Right hindlimb (tissue), 1 donor: ENCODE measurements at regions not wholly inside any gene's neighbourhood (a gene's known extent, or its start where the extent isn't known, plus 50 kb on each side); places are given as distances from the start of the nearest gene placed in this dataset.

Experiments
- DNase-seq: peaks from one replicate; pipeline ENCODE4 v3.0.0-alpha.2; 2018

DNA sequence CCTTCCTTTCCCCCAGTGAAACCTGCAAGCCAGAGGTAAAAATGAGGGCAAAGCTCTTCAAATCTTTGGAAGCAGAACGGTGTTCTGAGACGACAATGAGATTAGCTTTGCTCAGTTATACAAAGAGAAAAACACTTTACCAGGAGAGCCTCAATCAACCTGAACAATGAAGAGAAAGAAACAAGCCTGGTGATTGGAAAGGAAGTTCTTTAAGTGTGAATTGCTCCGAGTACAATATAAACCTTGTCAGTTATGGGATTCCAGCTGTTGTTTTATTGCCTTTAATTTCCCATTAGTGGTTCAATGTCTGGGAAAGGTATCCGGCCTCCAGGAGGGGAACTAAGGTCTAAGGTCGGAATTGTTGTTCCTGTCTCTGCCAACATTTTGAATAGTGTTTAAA lies 901.6 kb downstream of the EPHA4 start:
- no peak for DNase-seq

DNA sequence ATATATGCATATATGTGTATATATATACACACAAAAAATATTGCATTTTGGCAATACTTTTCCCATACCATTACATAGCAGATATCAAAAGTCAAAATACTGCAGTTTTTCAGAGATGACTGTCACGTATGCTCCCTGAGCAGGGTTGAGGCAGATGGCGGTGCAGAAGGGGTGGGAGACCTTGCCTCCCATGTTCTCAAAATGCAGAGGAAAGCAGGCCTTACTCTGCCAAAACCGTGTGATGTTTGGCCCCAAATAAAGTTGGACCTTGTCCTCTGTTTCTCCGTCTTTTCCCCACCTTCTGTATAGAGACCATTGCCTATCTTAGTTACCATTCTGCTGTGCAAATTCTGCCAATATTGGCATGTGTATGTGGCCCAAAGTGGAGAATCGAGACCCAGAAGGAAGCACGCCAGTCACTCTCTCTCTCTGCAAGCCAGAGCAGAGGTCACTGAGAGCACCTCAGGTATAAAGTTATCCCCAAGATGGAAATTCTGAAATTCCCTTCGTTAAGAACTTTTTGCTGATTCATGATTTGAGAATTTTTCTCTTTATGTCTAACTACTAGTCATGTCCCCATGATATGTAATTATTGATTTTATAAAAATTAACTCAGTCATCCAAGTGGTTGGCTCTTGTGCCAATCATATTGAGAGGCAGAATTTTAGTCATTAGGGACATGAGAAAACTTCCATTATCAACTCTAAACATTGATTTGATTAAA lies 898.8 kb downstream of the EPHA4 start:
- DNase-seq = no peak

DNA sequence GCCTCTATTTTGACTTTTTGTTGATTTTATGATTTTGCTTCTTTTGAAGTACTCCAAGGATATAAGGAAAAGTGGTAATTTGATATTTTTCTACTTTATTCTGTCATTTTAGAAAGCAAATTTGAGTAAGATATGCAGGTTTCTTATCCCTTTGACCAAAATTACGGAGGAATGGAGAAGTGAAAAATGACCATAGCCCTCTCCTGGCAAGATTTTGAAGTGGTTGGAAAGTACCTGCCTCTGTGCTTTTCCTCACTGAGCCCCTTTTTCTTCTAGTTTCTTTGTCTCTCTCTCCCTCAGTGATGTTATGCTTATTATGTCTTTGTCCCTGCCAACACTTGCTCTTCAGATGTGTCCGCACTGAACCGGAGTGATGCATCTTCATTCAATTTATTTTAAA lies 898.1 kb downstream of the EPHA4 start:
- DNase-seq = no peak

DNA sequence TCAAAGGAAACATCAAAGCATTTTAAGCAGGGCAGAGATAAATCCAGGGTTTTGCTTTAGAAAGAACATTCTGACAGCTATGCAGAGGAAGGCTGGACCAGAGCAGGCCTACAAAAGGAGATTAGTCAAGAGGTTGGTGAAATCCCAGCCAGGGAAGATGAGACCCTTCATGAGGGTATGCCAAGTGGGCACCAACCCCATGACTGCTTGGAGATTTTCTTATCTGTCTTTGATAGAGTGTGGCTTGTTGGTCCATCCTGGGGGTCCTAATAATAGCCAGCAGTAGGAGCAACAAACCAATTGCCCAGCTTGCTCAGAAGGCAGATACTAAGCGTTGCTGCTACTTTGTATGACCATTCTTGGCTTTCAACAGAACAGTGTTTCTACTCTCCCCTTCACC lies 895.4 kb downstream of the EPHA4 start:
- no peak for DNase-seq

DNA sequence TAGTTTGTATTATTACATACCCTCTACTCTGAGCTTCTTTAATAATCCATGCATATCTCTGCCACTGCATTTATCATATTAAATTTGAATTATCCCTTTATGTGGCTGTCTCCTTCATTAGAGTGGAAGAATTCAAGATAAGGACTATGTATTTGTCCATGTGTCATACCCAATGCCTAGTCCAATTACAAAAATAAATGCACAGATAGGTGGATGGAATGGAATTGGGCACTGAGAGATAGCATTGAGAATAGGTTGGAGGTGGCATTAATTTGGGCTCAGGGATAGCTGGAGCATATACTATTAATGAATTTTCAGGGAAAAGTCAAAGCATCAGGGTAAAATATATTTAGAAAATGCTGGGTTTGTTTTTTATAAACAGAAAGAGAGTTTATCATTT lies 893.2 kb downstream of the EPHA4 start:
- DNase-seq = no peak

DNA sequence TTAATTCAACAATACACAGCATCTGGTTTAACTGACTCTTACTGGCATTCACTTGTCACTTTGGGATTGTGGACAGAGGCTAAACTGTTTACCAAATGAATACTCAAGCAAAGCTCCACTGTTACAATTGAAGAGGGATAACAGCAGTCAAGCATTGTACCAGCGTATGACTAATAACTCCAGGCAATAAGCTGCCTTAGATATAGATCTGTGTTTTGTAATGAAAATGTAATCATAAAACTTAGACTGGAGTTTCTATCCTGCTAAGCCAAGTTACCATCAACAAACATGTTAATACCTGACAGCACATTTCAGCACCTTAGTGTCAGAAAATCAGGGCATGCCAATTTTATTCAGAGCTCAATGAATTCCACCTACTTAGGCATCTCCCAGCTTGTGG lies 889.5 kb downstream of the EPHA4 start:
- no peak for DNase-seq

DNA sequence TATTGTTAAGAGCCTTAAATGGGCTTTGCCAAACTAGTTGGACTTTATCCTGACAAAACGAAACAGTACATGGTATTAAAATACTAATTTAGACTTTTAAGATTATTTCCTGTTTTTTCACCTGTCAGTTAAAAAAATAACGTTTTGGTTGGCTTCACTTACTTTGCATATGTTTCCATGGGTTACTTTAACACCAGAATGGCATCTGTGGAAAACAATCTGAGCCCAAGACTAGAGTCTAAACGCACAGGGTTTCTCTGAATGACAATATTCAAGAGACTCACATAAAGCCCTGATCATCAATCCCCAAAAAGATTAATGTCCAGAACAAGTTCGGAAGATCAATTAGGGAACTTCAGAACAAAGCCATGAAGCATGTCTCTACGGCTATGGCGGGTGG lies 888.0 kb downstream of the EPHA4 start:
- no peak for DNase-seq

DNA sequence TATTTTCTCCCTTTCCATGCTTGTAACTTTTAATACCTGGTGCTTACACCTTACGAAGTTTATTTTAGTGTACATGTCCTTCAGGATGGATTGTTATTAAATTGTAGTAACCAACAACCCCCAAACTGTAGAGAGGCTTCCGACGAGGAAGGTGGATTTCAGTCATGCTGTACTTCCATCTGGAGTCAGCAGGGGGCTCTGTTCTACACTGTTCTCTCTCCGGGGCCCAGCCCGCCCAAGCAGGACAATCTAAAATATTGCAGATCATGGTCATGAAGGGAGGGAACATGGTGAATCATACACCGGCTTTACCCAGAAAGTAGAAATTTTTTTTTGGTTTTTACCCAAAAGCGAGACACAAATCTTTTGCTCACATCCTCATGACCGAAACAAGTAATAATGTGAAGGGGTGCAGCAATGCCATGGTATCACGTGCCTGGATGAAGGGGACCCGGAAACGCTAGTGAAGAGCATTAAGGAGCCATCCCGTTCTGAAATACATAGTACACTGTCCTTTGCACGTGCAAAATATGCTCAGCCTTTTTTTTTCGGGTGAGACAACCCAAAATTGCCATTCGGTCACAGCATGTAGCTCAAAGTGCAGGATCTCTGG lies 884.8 kb downstream of the EPHA4 start:
- DNase-seq = peak; percentile 63

DNA sequence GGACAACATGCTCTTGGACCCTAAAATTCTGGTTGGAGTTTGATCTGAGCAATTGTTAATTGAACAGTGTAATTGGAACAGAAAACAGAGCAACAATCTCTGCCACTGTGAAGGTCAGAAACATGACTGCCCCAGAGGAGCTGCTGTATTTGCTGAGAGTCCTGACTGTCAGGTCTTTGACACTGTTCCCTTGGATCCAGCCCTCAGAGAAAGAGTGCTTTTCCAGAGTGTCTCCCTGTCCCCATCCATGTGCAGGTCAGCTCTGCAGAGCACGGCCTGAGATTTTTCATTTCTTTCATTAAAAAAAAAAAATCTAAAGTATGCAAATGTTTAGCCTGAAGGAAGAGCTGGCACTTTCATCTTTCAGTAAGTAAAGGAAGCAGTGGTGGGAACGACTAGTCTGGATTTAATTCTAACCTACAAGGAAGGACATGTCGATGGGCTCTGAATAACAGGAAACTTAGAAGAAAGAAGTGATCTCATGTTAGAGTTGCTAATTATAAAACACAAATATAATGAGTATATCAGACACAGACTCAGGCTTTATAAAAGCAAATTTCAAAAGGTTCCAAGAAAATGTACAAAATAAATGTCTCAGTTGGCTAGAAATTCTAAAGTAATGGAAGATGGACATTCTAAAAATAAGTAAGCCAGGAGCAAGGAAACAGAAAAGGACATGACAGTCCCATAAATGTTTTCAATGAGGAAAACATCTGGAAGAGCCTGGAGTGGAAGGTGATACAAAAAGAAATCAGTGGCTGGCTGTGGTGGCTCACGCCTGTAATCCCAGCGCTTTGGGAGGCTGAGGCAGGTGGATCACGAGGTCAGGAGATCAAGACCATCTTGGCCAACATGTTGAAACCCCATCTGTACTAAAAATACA lies 876.5 kb downstream of the EPHA4 start:
- no peak for DNase-seq

DNA sequence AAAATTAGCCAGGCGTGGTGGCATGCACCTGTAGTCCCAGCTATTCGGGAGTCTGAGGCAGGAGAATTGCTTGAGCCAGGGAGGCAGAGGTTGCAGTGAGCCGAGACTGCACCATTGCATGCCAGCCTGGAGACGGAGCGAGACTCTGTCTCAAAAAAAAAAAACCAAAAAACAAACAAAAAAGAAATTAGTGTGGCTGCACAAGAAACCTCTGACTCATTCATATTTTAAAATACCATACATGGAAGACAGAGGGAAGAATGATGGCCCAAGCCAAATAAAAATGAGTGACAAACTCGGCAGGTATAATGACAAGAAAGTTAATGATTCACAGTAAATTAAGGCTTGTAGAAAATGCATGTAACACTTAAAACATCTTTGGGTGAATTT lies 875.8 kb downstream of the EPHA4 start:
- no peak for DNase-seq

DNA sequence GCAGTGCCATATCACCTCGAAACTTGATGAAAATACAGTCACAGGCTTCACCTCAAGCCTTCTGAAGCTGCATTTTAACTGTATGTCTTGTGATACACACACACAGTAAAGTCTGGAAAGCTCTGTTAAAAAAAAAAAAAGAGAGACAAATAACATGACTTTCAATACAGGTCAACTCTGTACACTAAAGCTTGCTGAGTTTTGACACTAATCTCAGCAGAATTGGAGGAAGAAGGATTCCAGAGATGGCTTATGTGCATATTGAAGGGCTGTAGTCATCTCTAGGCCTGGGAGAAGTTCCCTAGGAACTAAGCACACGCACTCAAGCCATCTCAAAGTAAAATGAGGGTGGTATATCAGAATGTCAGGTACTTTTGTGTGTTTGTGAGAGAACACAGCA lies 875.1 kb downstream of the EPHA4 start:
- DNase-seq = no peak

DNA sequence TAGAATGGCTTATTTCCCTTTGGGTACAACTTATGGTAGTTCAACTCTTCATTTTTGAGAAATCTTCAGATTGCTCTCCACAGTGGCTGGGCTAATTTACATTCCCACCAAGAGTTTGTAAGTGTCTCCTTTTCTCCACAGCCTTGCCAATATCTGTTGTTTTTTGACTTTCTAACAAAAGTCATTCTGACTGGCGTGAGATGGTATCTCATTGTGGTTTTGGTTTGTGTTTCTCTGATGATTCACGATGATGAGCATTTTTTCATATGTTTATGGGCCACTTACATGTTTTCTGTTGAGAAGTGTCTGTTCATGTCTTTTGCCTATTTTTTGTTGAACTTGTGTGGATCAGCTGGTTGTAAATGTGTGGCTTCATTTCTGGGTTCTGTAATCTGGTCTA lies 871.0 kb downstream of the EPHA4 start:
- DNase-seq = no peak

DNA sequence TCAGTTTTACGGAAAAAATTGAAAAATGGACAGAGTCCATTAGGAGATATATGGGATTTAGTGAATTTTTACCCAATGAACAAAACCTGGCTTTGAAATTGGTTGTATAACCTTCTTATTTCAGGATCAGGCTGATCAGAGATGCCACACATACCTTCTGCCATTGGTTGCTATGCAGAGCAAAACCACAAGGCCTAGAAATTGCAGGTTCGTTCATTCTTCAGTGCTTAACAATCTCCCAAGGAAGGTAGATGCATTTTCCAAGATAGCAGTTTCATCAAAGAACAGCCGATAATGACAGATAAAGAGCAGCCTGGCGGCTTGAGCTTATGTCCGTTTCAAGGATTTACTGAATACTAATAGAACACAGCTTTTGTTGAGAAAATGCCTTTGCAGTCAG lies 868.8 kb downstream of the EPHA4 start:
- no peak for DNase-seq

DNA sequence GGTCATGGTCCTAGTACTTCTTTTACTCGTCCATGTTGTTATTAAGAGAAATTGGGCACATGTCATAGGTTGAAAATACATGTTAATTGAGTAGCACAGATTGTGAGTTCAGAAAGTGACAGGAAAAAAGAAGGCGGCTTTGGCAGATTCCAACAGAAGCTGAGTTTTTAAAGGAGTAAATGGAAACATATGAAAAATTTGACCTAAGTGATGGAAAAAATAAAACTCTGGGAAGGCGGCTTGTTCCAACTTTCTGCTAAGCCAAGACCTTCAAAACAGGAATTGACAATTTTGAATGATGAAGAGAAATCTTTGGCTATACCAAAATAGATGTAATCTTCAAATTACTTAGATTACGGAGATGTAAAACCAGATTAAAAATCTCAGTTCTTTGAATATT lies 868.0 kb downstream of the EPHA4 start:
- no peak for DNase-seq

DNA sequence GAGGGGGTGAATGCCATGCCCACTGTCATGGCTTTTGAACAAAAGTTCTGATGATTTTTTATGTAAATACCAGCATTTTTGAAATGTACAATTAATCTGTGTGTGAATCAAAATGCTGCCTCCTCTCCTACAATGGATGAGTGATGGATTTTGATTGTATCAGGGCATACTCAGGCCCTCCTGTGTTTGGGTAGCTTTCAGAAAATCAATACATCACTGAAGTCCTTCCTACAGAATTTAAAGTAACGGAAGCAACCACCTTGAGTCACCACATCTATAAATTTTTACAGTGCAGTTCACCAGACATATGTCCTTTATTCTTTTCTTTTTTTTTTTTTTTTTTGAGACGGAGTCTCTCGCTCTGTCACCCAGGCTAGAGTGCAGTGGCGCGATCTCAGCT lies 867.3 kb downstream of the EPHA4 start:
- DNase-seq = no peak

DNA sequence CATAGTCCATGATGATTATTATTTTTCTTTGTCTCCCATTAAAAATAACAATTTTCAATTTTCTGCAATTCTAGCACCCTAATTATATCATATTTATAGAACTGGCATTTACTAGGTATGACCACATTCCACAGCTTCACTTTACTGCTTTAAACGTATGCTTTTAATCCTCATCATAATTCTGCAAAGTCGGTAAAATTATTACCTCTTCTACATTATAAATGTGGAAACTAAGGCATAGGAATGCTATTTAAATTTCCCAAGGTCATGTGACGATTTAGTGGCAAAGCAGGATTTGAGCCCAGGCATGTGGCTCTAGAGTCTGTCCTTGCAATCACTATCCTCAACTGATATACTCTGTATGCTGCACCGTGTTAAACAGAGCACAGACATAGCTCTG lies 866.4 kb downstream of the EPHA4 start:
- no peak for DNase-seq

DNA sequence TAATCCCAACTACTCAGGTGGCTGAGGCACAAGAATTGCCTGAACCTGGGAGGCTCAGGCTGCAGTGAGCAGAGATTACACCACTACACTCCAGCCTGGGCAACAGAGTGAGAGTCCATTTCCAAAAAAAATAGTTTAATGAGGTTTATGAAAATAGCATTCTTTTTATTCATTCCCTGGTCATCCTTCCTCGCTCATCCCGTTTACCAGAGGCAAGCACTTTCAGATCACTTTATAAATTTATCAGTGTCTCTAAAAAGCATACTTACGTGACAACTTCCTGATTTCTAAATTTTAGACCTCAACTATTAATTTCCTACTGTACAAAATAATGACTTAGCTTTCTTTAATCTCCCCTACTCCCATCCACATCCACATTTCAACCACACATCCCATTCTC lies 864.8 kb downstream of the EPHA4 start:
- no peak for DNase-seq

DNA sequence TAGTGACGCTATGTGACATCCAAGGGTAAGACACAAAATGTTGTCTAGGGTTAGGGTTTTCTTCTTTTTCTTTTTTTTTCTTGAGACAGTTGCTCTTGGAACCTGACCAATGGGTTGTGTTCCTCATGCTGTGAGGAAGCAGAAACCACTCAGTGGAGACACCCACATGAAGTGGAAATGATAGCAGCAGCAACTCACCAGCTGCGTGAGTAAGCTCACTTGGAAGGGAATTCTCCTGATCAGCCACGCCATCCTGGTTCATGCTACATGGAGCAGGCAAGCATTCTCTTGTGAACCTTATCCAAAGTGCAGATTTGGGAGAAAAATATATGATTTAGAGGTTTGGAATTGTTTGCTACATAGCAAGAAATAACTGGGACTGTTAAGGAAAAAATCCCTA lies 863.7 kb downstream of the EPHA4 start:
- no peak for DNase-seq

DNA sequence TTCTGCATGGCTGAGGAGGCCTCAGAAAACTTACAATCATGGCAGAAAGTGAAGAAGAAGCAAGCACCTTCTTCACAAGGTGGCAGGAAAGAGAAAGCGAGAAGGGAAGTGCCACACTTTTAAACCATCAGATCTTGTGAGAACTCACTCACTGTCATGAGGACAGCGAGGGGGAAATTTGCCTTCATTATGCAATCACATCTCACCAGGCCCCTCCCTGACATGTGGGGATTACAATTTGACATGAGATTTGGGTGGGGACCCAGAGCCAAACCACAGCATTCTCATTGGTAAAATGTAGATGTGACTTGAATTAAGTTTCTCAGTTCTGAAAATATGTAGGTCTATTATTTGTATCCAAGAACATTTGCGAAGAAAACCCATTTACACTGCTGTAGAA lies 854.8 kb downstream of the EPHA4 start:
- DNase-seq = no peak

DNA sequence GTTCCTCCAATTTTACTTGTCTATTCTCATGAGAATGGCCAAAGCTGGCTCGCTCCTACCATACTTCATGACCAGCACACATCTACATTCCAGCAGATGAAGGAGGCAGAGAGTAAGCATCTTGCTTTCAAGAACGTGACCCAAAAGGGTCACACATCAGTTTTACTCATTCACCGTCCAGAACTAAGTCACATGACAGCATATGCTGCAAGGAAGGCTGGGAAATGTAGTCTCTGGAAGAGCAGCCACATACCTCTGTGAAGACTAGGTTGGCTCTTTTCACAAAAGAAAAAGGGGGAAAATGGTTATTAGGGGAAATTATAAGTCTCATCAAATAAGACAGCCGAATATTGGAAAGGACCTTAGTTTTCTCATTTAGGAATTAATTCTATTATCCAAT lies 835.3 kb downstream of the EPHA4 start:
- no peak for DNase-seq

DNA sequence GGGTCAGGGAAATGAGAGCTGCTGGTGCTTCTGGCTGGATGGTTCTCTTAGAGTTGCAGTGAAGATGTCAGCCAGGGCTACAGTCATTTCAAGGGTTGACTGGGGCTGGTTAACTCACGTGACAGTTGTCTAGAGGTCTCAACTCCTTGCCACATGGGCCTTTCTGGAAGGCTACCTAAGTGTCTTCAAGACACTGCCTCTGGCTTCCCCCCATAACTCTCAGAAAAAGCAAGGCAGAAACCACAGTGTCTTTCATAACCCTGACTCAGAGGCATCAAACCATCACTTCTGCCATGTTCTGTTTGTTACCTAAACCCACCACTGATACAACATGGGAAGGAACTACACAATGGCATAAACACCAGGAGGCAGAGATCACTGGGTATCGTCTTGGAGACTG lies 828.9 kb downstream of the EPHA4 start:
- no peak for DNase-seq

DNA sequence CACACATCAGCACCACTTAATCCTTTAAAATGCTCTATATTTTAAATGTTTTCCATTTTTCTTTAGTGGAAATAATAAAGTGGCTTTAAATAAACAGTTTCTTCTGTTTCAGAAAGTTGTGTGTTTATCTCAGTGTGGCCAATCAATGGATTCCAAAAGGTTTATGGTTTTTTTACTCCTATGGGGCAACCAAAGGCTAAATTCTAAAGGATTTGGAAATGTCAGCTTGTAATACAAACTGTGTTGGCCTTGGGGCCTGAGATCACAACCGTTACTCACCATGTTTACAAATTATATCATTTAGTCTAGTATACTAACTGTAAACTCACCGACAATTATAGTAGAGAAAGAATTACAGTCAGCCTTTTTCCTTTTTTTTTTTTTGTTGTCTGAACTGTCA lies 827.2 kb downstream of the EPHA4 start:
- no peak for DNase-seq

DNA sequence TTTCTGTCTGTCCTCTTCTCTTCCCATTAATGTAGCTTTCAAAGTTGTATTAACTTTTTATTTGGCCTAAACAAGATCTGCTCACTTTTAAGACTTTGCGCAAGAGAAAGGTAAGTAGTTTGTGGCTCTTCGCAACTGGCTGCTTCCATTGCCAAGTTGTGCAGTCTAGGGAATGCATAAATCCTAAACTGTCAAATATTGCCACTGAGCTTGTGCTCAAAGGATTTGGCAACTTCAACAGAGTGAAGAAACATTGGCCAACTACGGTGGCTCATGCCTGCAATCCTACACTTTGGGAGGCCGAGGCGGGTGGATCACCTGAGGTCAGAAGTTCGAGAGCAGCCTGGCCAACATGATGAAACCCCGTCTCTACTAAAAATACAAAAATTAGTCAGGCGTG lies 826.4 kb downstream of the EPHA4 start:
- no peak for DNase-seq

DNA sequence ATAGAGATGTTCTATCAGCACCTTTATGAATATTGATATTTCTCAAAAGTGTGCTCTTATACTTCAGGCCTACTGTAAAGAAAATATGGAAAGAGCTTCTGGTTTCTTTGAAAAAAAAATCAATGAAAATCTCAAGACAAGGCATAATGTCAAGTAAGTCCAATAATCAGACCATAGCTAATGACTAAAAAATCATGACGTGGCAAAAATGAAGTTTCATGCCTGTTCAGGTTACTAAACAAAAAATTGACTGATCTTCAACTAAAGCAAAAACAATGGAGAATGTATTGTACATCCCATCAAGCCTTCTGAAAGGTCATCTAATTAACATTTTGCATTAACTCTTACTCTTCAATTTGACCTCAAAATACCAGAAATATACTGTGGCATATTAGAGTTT lies 824.4 kb downstream of the EPHA4 start:
- DNase-seq = no peak
